Effector memory CD4-positive, alpha-beta T cell (primary cell): ENCODE measurements at regions not wholly inside any gene's neighbourhood (a gene's known extent, or its start where the extent isn't known, plus 50 kb on each side); places are given as distances from the start of the nearest gene placed in this dataset.

Source experiments
- DNase-seq, 3 donors: peaks; one replicate each; pipeline ENCODE4 v3.0.0-alpha.2; 2020
- H3K27ac ChIP-seq: 2 replicates; pipeline ENCODE4 v1.7.0; 2013; ENCODE audit warnings: mild to moderate bottlenecking, low read length, moderate library complexity; ENCODE audit not compliant: insufficient read depth, poor library complexity, severe bottlenecking
- H3K27me3 ChIP-seq: replicated peaks from 2 replicates; pipeline ENCODE4 v1.7.0; 2013; ENCODE audit warnings: mild to moderate bottlenecking, low read length; ENCODE audit not compliant: insufficient read depth, control insufficient read depth, poor library complexity, severe bottlenecking
- H3K36me3 ChIP-seq: 2 replicates; pipeline ENCODE4 v1.7.0; 2013; ENCODE audit warnings: mild to moderate bottlenecking, low read length, moderate library complexity; ENCODE audit not compliant: control insufficient read depth, insufficient read depth
- H3K4me1 ChIP-seq: 2 replicates; pipeline ENCODE4 v1.7.0; 2013; ENCODE audit warnings: low read length, mild to moderate bottlenecking; ENCODE audit not compliant: control insufficient read depth, insufficient read depth, poor library complexity, severe bottlenecking
- H3K4me3 ChIP-seq: 2 replicates; pipeline ENCODE4 v1.7.0; 2013; ENCODE audit warnings: low read length, low read depth, mild to moderate bottlenecking; ENCODE audit not compliant: insufficient read depth, poor library complexity, severe bottlenecking
- H3K9me3 ChIP-seq: 2 replicates; pipeline ENCODE4 v1.7.0; 2013; ENCODE audit warnings: mild to moderate bottlenecking, low read length, moderate library complexity; ENCODE audit not compliant: control insufficient read depth

- no peak overlapping the region for H3K27ac ChIP-seq
- no peaks in the 10 kb centered on the region for H3K27me3 ChIP-seq
- no peaks in the 10 kb centered on the region for H3K36me3 ChIP-seq
- no peak overlapping the region for H3K4me3 ChIP-seq
- no peak for DNase-seq
- no peaks in the 10 kb centered on the region for H3K9me3 ChIP-seq
- H3K4me1 ChIP-seq = no peaks in the 10 kb centered on the region
Measured at GRCh38 chr5:152277936-152278335, 127.1 kb downstream of the NMUR2 start.

- Histone ChIP-seq H3K4me1 (no peaks in the 10 kb centered on the region), H3K36me3 (no peaks in the 10 kb centered on the region), H3K4me3 (no peak overlapping the region), H3K9me3 (no peaks in the 10 kb centered on the region), H3K27me3 (no peaks in the 10 kb centered on the region), H3K27ac (no peak overlapping the region)
- no peak for DNase-seq
Measured at GRCh38 chr5:152274224-152274623, 130.9 kb downstream of the NMUR2 start.

GRCh38 chr5:152271420-152271819, 133.7 kb downstream of the NMUR2 start:
- no peaks in the 10 kb centered on the region for H3K4me1 ChIP-seq
- DNase-seq = no peak
- no peaks in the 10 kb centered on the region for H3K36me3 ChIP-seq
- H3K9me3 ChIP-seq = no peaks in the 10 kb centered on the region
- no peaks in the 10 kb centered on the region for H3K27me3 ChIP-seq
- H3K27ac ChIP-seq = no peak overlapping the region
- no peak overlapping the region for H3K4me3 ChIP-seq

DNA sequence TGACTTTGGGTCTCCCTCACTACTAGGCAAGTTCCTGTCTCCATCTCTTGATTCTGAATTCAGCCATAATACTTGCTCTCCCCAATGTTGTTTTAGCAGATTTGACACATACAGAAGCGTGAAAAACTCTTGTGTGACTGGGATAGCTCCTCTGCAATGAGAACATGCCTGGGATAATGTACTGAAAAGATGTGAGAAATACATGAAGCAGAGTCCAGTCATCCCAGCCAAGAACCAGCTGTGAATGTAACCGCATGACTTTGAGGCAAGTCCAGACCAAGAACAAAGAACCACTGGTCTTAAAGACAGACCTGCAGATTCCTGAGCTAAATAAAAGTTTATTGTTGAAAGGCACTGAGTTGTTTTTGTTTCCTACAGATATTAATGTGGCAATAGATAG, 135.0 kb downstream of the NMUR2 start:
- Histone ChIP-seq H3K36me3 (no peaks in the 10 kb centered on the region), H3K9me3 (no peaks in the 10 kb centered on the region), H3K27ac (no peak overlapping the region), H3K27me3 (no peaks in the 10 kb centered on the region), H3K4me1 (no peaks in the 10 kb centered on the region), H3K4me3 (no peak overlapping the region)
- DNase-seq = no peak

DNA sequence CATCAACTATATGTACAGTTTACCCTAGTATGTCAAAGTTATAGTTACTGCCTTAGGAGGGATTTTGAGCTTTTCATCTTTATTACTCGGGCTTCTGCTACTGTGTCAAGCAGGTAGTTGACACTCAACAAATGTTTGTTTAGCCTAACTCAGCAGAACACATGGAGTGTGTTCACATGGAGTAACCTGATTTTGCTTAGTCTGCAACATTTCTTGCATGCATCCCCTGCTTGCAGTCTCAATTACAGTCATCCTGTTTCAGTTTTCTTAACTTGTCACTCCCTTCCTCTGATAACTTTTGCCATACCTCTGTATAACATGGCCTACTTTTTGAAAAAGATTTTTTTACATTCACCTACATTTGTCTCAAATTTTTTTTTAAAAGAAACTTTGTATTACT, 135.5 kb downstream of the NMUR2 start:
- no peaks in the 10 kb centered on the region for H3K4me1 ChIP-seq
- H3K9me3 ChIP-seq = no peaks in the 10 kb centered on the region
- H3K27ac ChIP-seq = no peak overlapping the region
- DNase-seq = no peak
- H3K27me3 ChIP-seq = no peaks in the 10 kb centered on the region
- H3K36me3 ChIP-seq = no peaks in the 10 kb centered on the region
- H3K4me3 ChIP-seq = no peak overlapping the region

GRCh38 chr5:152264645-152265254, 140.3 kb downstream of the NMUR2 start:
- no peak overlapping the region for H3K4me3 ChIP-seq
- no peaks in the 10 kb centered on the region for H3K9me3 ChIP-seq
- H3K27ac ChIP-seq = no peak overlapping the region
- H3K36me3 ChIP-seq = no peaks in the 10 kb centered on the region
- no peaks in the 10 kb centered on the region for H3K4me1 ChIP-seq
- no peaks in the 10 kb centered on the region for H3K27me3 ChIP-seq
- DNase-seq = no peak

GRCh38 chr5:152262667-152263066, 142.4 kb downstream of the NMUR2 start:
- Histone ChIP-seq H3K4me1 (no peaks in the 10 kb centered on the region), H3K9me3 (no peaks in the 10 kb centered on the region), H3K27me3 (no peaks in the 10 kb centered on the region), H3K27ac (no peak overlapping the region), H3K4me3 (no peak overlapping the region), H3K36me3 (no peaks in the 10 kb centered on the region)
- DNase-seq = no peak

DNA sequence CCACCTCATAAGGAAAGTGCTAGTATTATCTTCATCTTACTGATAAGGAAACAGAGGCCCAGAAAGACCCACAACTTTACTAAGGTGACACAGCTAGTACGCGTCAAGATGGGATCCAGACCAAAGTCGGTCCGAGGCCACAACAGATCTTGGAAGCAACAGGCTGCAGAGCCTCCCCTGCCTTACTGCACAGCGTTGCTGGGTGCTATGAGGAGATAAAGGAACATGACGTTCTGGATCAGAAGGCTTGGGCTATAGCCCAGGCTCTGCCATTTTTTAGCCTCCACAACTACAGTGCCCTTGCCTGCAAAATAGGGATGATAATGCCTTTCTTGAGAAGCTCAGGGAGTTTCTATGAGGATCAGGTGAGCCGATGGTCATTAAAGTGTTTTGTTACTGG, 144.1 kb downstream of the NMUR2 start:
- Histone ChIP-seq H3K9me3 (no peaks in the 10 kb centered on the region), H3K27ac (no peak overlapping the region), H3K27me3 (no peaks in the 10 kb centered on the region), H3K4me3 (no peak overlapping the region), H3K4me1 (no peaks in the 10 kb centered on the region), H3K36me3 (no peaks in the 10 kb centered on the region)
- DNase-seq = no peak

DNA sequence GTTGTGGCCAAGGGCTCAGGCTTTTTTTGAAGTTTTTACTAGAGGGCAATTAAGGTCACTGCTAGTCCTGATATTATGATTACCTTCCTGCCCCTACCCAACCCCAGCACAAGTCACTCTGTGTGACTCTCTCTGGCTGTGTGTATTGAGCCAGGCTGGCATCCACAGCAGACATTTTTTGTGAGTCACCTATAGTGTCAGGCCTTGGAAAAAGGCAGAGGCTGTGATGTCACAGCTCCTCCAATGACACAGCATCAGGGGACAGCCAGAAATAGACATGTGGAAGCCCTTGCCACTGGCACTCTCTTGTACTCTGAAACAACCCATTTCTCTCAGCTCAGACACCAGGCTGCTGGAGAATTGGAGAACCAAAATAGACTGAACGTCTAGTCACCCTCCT, 145.4 kb downstream of the NMUR2 start:
- H3K4me3 ChIP-seq = no peak overlapping the region
- no peaks in the 10 kb centered on the region for H3K36me3 ChIP-seq
- no peaks in the 10 kb centered on the region for H3K9me3 ChIP-seq
- DNase-seq = no peak
- H3K27ac ChIP-seq = no peak overlapping the region
- H3K27me3 ChIP-seq = no peaks in the 10 kb centered on the region
- no peaks in the 10 kb centered on the region for H3K4me1 ChIP-seq

DNA sequence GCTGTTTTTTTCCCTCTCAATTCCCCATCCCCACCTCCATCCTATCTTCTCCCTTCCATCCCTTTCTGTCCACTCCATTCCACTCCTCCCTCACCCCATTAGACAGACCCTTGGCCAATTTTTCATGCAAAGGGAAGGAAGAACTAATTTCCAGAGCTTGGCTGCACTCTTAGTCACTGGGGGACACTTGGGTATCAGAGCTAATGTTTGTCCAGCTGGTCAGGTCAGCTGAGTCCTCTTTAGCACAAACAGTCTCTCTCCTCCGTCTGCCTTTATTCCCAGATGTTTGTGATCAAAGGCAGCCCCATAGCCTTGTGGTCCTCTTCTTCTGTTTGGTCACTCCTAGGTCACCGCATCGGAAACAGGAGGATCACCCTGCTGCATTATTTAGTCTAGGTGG, 148.5 kb downstream of the NMUR2 start:
- Histone ChIP-seq H3K9me3 (no peaks in the 10 kb centered on the region), H3K36me3 (no peaks in the 10 kb centered on the region), H3K4me3 (no peak overlapping the region), H3K4me1 (no peaks in the 10 kb centered on the region), H3K27ac (no peak overlapping the region), H3K27me3 (no peaks in the 10 kb centered on the region)
- DNase-seq = no peak

DNA sequence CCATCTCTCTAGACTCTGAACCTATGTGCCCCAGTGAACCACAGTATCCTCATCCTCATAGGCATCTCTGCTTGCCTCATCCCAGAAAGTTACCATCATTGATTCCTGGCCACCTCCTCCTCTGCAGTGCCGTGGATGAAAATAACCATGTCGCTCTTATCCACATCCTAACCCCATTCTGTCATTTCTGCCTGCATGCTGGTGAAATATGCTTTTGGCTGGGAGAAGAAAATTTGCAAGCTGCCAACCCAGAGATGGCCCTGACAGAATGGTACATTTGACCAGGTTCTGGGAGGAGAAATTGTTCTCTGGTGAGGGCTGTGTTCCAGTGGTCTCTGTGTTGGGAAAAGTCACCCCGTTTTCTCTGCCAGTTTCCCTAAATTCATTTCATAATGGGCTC, 149.7 kb downstream of the NMUR2 start:
- no peaks in the 10 kb centered on the region for H3K9me3 ChIP-seq
- no peaks in the 10 kb centered on the region for H3K4me1 ChIP-seq
- H3K4me3 ChIP-seq = no peak overlapping the region
- no peaks in the 10 kb centered on the region for H3K36me3 ChIP-seq
- H3K27me3 ChIP-seq = no peaks in the 10 kb centered on the region
- no peak for DNase-seq
- H3K27ac ChIP-seq = no peak overlapping the region
